H1 (cell line): ENCODE measurements at regions not wholly inside any gene's neighbourhood (a gene's known extent, or its start where the extent isn't known, plus 50 kb on each side); places are given as distances from the start of the nearest gene placed in this dataset.

Experiments used
- CREB1 ChIP-seq: IDR thresholded peaks from 2 replicates; pipeline ENCODE4 v1.6.1; 2012; ENCODE audit warnings: inconsistent platforms
- SUZ12 ChIP-seq: fragments of 200-600 bp; sonication (generic); IDR thresholded peaks from 2 replicates; pipeline ENCODE4 v1.6.1; 2012; ENCODE audit warnings: mild to moderate bottlenecking, inconsistent platforms, low read length, moderate library complexity, mixed read lengths

GRCh38 chr10:128316121-128316726, 190.0 kb upstream of the MKI67 start (continued):
- no peak for TF ChIP-seq SUZ12
- TF ChIP-seq CREB1, result no peak
